ENCODE measurements at regions not wholly inside any gene's neighbourhood (a gene's known extent, or its start where the extent isn't known, plus 50 kb on each side); places are given as distances from the start of the nearest gene placed in this dataset.

GRCh38 chr2:48039209-48039990 is 133.1 kb upstream of the FBXO11 start:
- Histone ChIP-seq H3K27ac (no peak overlapping the region), H3K9me3 (no peaks in the 10 kb centered on the region), H3K4me3 (no peak overlapping the region), H3K36me3 (no peaks in the 10 kb centered on the region), H3K27me3 (replicated peaks; ENCODE audit: insufficient read depth) (no peaks in the 10 kb centered on the region), H3K4me1 (replicated peaks) (no peaks in the 10 kb centered on the region)
- 95% methylated on average over 3 of the region's 3 CpGs for WGBS
- intact Hi-C loops (cut with DNase I), result no loop called here
- TF ChIP-seq POLR2A (IDR thresholded peaks at IDR 0.05), result no peak
- TF ChIP-seq, protein P1, sequence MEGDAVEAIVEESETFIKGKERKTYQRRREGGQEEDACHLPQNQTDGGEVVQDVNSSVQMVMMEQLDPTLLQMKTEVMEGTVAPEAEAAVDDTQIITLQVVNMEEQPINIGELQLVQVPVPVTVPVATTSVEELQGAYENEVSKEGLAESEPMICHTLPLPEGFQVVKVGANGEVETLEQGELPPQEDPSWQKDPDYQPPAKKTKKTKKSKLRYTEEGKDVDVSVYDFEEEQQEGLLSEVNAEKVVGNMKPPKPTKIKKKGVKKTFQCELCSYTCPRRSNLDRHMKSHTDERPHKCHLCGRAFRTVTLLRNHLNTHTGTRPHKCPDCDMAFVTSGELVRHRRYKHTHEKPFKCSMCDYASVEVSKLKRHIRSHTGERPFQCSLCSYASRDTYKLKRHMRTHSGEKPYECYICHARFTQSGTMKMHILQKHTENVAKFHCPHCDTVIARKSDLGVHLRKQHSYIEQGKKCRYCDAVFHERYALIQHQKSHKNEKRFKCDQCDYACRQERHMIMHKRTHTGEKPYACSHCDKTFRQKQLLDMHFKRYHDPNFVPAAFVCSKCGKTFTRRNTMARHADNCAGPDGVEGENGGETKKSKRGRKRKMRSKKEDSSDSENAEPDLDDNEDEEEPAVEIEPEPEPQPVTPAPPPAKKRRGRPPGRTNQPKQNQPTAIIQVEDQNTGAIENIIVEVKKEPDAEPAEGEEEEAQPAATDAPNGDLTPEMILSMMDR (IDR thresholded peaks at IDR 0.05), result no peak
- no peak for DNase-seq (ENCODE audit: low spot score)

GRCh38 chr2:48043131-48043700 is 136.9 kb upstream of the FBXO11 start:
- no peaks in the 10 kb centered on the region for H3K36me3 ChIP-seq
- no peaks in the 10 kb centered on the region for H3K27me3 ChIP-seq (replicated peaks; ENCODE audit: insufficient read depth)
- no peaks in the 10 kb centered on the region for H3K4me1 ChIP-seq (replicated peaks)
- H3K9me3 ChIP-seq, result no peaks in the 10 kb centered on the region
- 90% methylated on average over 4 of the region's 4 CpGs for WGBS
- intact Hi-C loops (cut with DNase I), result no loop called here
- no peak overlapping the region for H3K27ac ChIP-seq
- DNase-seq (ENCODE audit: low spot score), result no peak
- H3K4me3 ChIP-seq, result no peak overlapping the region
- TF ChIP-seq POLR2AphosphoS5 (IDR thresholded peaks at IDR 0.05), result no peak

- 65% methylated on average over 3 of the region's 3 CpGs for WGBS
- H3K4me3 ChIP-seq, result no peak overlapping the region
- no peaks in the 10 kb centered on the region for H3K36me3 ChIP-seq
- no peak for TF ChIP-seq POLR2AphosphoS5 (IDR thresholded peaks at IDR 0.05)
- TF ChIP-seq, protein P1 (IDR thresholded peaks at IDR 0.05), result no peak
- TF ChIP-seq POLR2A (IDR thresholded peaks at IDR 0.05), result no peak
- intact Hi-C loops (cut with DNase I), result no loop called here
- H3K27me3 ChIP-seq (replicated peaks; ENCODE audit: insufficient read depth), result no peaks in the 10 kb centered on the region
- no peak for DNase-seq (ENCODE audit: low spot score)
- no peak overlapping the region for H3K27ac ChIP-seq
- no peaks in the 10 kb centered on the region for H3K9me3 ChIP-seq
- H3K4me1 ChIP-seq (replicated peaks), result no peaks in the 10 kb centered on the region
Measured at GRCh38 chr2:48043746-48044145, 137.4 kb upstream of the FBXO11 start.

- Histone ChIP-seq H3K27ac (no peak overlapping the region), H3K9me3 (no peaks in the 10 kb centered on the region), H3K27me3 (replicated peaks; ENCODE audit: insufficient read depth) (no peaks in the 10 kb centered on the region), H3K4me1 (replicated peaks) (no peaks in the 10 kb centered on the region), H3K36me3 (no peaks in the 10 kb centered on the region), H3K4me3 (no peak overlapping the region)
- TF ChIP-seq POLR2A (IDR thresholded peaks at IDR 0.05) (no peak), POLR2AphosphoS5 (IDR thresholded peaks at IDR 0.05) (no peak)
- TF ChIP-seq, protein P1 (IDR thresholded peaks at IDR 0.05), result no peak
- 91% methylated on average over 1 of the region's 1 CpG for WGBS
- intact Hi-C loops (cut with DNase I), result no loop called here
- DNase-seq (ENCODE audit: low spot score), result no peak
Measured at GRCh38 chr2:48045613-48046012, 139.3 kb upstream of the FBXO11 start.

DNA sequence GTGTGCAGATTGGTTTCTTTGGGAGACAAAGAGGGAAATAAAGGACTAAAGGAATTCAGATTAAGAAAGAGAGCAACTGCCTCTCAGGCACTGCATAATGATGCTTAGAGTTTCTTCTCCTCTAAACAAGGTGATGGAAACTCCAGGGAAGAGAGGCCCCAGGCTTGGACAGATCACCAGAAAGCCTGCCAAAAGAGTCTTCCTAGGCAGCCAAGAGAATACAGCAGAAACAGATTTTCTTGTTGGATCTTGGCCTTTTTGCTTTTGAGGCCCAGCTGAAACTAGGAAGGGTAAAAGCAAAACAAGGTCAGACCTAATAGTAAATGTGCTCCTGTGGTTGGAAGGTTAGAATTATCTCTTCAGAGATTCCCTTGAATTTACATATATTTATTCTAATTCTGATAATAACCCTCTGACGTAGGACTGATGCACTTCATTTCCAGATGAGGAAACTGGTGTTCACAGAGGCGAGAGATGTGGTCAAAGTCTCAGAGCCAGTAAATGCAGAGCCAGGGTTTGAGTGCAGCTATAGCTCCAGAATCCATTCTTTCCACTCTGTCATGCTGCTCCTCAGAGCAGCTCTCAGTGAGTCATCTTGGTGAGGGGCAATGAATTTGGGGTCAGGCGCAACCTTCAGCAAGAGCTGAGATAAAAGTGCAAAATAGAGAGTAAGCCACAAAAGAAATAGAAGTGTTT is 142.3 kb upstream of the FBXO11 start:
- Histone ChIP-seq H3K36me3 (no peaks in the 10 kb centered on the region), H3K4me1 (replicated peaks) (no peaks in the 10 kb centered on the region), H3K27me3 (replicated peaks; ENCODE audit: insufficient read depth) (no peaks in the 10 kb centered on the region), H3K4me3 (no peak overlapping the region), H3K9me3 (no peaks in the 10 kb centered on the region), H3K27ac (no peak overlapping the region)
- TF ChIP-seq, protein P1 (IDR thresholded peaks at IDR 0.05), result no peak
- TF ChIP-seq POLR2A (IDR thresholded peaks at IDR 0.05), result no peak
- no peak for TF ChIP-seq POLR2AphosphoS5 (IDR thresholded peaks at IDR 0.05)
- 86% methylated on average over 3 of the region's 3 CpGs for WGBS
- no peak for DNase-seq (ENCODE audit: low spot score)
- intact Hi-C loops (cut with DNase I), result no loop called here

Measured in prostate gland (tissue), 2 donors.